Stimulated activated CD8-positive, alpha-beta memory T cell treated with anti-CD3 and anti-CD28 coated beads, Interleukin-12 subunit alpha, Interleukin-12 subunit beta, amount 100 ng/mL, for 4 hours (primary cell): ENCODE measurements at regions not wholly inside any gene's neighbourhood (a gene's known extent, or its start where the extent isn't known, plus 50 kb on each side); places are given as distances from the start of the nearest gene placed in this dataset.

Experiments
- DNase-seq: peaks from one replicate; pipeline ENCODE4 v3.0.0-alpha.2; 2020; ENCODE audit warnings: low read depth

DNA sequence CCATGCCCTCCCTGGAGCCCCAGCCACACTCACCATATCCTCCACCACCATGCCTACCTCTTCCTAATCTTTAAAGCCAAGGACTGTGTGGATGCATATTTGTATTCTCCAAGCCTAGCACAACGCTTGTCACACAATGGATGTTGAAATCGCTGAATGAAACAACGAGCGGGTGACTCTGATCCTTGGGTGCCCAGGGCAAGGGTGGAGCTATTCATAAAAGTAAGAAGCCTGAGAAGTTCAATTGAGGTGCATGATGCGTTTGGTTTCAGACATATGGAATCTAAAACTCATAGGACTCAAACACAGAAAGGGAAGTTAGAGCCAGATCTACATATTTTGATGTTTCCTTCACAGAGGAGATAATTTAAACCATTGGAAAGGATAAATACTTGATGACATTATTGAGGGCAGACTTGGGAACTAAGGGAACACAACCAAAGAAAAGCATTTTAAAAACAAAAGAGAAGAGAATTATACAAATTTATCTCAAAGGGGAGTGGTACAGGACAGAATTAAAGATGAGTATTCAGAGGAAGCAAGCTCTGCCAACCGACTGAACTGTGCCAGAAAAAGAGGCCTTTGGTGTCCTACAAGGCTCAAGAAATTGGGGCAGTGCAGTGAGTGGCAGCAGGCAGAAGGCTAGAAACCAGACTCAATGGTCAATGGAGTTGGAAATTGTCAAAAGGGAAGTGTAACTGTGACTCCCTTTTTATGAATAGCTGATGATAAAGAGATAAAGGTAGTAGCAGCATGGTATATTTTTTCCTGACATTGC, 200.6 kb upstream of the NCKAP5 start:
- DNase-seq = no peak

DNA sequence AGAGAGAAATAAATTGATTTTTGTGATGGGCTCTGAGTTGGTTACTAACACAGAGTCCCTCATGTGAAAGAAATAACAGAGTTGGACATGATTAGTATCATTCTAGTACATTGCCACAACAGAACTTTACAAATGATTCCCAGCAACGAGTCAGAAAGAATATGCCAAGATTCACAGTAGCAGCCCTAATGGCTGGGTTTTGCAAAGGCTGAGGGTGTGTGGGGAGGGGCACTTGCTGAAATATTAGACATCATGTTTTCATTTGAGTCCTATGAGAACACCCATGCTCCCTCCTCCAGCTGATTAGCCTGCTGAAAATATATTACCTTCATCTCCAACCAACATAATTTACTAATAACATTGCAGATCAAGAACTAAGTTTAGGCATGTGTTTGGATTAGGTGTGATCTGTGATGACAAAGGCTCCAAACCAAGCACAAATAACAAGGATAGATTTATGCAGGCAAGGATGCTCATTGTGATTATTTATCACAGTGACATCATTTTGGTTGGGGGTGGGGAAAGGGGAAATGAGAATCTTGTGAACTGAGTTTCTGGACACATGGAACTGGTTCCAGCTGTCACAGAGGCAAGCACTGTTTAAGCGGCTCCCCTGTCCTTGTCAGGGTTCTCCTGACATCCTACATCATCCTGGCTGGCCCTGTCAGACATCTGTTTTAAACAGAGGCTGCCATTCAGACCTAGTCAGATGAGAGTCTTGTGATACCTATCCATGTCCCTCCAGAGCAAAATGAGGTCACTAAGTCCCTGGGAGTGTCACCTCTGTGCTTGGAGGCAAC, 205.8 kb upstream of the NCKAP5 start:
- no peak for DNase-seq

DNA sequence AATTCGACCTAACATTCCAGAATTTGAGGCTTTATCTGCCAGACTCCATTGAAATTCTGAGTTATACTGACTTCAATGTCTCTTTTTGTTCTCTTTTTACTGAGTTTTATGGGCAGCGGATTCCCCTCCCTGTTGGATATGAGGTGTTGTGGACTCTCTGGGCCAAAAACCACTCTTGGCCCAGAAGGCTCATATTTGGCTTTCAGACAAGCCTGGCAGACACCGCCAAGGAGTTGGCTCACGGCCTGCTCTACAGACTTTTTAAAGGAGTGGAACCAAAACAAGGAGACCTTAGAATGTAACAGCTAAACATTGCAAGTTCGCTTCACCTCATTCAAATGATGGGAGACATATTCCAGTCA, 206.4 kb upstream of the NCKAP5 start:
- no peak for DNase-seq

DNA sequence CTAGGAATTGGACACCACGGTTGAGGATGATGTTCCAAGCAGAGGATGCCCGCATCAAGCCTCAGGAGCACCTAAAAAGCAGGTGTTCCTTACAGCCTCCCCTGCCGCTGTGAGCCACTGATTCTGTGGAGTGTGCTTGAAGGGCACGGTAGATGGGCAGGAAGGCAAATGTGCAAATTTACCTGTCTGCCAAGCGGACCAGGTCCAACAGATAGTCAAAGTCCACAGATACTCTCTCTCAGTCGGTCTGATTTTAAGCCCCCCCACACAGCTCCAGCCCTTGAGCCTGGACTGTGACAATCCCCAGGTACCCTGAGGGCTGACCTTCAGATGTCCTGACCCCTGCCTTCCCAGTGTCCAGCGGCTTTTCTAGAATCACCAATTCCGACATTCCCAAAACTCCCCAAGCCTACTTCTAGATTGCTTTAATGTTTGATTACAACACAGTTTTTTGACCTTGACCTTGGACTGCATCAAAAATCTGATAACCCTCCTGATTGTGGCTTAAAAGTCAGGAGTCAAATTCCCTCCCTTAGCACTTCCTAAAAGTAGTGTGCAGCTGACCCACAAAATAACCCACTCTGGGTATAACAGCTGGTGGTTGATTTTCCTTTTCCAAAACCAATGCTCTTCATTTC, 208.8 kb upstream of the NCKAP5 start:
- no peak for DNase-seq

DNA sequence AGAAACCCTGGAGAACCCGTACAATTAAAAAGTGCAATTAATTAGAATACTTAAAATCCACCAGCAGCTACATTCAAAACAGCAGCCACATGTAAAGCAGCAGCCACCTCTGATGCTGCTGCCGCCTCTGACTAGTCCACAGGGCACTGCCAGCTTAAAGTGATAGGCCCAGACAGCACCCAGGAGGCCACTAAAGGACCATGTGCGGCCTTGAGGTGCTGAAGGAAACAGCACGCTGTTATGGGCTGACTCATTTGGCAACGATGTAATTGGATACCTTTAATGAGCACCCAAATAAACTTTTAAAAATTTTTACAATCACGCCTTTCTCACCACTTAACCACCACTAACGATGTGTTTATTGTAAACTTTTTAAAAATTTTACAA, 209.3 kb upstream of the NCKAP5 start:
- DNase-seq = no peak

DNA sequence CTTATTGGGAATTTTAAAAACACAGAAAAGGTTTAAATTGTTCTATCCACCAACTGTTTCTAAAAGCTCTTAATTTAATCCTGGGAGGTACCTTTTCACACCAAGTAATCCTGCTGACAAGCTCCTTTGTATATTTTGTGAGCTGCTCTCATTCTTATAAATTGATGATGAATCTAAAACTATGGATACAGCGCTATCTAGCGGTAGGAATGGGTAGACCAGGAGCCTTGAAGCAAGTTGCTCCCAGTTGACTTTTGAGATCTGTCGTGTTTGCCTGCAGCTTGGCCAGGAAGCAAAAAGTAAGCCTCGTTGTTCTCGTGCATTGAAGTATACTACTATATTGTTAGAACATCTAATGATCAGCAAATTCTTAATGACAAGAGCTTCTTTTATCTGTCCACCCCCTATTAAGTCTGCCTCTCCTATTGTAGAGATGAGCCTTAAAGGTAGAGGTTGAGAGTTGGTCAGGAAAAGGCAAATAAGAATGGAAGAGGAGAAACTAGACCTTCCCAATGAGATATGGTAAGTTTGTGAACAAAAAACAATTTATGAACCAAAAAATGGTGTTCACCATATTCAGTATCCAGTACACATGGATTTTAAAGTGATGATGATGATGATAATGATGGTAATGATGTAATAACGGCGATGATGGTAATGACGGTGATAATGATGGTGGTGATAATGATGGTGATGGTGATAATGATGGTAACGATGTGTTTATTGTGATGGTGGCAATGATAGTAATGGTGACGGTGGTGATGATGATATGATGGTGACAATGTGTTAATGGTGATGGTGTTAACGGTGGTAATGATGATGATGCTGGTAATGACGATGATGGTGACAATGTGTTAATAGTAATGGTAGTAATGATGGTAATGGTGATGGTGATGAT, 212.1 kb upstream of the NCKAP5 start:
- no peak for DNase-seq

DNA sequence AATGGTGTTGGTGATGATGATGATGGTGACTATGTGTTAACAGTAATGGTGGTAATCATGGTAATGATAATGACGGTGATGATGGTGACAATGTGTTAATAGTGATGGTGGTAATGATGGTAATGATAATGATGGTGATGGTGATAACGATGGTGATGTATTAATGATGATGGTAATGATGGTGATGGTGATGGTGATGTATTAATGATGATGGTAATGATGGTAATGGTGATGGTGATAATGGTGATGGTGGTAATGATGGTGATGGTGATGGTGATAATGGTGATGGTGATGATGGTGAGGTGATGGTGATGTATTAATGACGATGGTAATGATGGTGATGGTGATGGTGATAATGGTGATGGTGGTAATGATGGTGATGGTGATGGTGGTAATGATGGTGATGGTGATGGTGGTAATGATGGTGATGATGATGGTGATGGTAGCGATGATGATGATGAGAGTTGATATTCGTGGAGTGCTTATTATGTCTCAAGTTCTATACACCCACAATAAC, 212.8 kb upstream of the NCKAP5 start:
- no peak for DNase-seq

DNA sequence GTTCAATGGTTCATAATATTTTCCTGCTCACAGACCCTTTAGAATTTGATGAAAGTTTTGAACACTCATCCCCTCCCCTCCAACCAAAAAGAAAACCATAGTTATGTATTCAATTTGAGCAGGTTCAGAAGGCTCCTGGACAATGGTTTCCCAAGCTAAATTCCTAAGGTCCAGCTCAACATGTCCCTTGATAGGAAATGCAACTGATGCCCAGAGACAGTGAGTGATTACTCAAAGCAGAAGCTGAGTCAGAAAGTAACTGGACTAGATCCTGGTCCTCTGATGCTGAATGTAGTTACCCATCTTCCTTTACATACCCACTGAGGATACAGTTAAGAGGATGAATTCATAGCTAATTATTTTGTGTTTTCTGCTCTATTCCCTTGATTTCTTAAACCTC, 218.9 kb upstream of the NCKAP5 start:
- DNase-seq = no peak

DNA sequence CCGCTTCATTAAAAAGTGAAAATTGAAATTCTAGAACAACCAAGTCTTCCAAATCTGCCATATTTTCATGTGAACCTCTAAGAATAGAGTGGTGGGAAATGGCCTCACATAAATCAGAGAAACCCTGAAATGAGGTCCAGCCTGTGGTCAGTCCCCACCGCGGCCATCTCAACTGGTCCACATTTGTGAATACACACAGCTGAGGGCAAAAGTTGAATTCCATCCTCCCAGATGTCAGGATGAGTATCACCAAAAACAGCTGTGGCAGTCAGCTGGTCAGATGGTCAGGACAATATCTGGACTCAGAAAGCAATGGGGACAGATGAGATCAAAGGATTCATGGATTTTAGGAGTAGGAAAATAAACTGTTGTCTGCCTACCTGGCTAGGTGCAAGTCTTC, 219.4 kb upstream of the NCKAP5 start:
- no peak for DNase-seq

DNA sequence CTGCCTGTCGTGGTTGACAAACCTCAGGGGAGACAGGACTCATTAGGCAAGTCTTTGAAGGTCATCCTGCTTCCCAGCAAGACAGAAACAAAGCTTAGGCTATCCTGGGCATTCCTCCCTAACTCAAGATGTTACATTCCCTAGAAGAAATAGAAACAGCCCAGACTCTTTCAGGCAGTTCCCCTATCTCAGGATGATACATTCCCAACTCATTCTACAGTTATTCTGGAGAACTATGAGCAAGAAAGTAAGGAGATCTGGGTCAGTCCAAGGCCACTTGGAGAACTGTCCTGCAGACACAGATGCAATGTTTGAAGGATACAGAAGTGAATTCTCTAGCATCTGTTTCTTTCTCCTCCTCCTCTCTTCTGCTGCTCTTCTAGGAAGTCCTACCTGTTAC, 220.1 kb upstream of the NCKAP5 start:
- no peak for DNase-seq

DNA sequence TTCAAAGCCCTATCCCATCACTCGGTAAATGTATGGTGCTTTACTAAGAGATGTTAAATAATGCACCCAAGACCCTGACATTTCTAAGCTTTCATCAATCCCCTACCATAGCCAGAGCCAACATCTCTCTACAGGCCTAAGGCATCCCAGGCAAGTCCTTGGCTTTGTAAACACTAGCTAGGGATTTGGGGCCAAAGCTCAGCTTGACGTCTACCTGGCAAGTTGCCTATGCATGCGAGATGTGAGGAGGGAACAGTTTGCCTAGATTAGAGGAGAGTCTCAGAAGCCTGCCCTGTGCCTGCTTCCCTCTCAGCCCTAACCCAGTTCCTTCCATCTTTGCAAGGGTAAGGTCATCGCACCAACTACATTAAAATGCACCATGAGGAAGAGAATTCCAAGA, 221.5 kb upstream of the NCKAP5 start:
- no peak for DNase-seq

DNA sequence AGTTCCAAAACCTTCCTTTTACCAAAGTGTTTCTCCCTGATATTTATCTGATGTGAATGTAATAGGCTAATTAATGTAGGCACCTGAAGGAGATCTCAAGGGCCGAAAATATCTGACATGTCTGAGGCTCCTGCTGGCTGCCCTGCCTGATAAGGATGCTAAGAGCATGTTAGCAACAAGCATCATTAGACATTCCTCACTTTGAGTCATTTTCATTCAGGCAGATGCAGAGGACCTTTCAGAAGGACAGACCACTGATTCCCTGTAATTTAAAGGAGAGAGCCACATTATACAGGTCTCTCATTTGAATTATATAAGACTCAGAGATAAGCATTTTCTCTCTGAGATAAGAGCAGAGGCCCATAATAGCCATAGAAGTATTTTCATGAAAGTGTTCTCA, 222.4 kb upstream of the NCKAP5 start:
- no peak for DNase-seq

DNA sequence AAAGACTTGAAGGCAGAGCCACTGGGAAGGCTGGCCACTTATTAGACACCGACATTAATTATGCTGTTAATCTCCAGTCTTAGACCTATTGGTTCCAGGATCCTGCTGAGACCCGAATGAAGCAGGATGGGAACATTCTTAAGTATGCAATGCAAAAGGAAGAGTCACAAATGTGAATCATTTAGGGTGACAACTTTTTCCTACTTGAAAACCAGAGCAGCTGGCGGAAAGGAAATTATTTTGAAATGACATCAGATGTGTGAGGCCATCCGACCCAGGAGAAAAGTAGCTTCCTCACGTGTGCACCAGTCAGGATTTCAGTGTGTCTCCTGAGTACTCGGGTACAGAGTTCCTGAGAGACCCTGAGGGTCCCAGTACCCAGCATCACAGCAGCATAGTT, 222.9 kb upstream of the NCKAP5 start:
- DNase-seq = no peak

DNA sequence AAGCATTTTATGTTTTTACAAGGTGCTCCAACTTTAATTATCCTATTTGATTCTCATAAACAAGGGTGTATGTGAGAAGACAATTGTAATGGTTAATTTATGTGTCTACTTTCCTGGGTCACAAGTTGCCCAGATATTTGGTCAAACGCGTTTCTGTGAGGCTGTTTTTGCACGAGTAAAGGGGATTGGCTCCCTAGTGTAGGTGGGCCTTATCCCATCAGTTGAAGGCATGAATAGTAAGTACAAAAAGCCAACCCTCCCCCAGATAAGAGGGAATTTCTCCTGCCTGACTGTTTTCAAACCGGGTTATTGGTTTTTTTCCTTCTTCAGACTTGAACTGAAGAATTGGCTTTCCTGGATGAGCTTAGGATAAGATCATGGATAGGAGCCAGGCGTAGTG, 224.0 kb upstream of the NCKAP5 start:
- DNase-seq = no peak

DNA sequence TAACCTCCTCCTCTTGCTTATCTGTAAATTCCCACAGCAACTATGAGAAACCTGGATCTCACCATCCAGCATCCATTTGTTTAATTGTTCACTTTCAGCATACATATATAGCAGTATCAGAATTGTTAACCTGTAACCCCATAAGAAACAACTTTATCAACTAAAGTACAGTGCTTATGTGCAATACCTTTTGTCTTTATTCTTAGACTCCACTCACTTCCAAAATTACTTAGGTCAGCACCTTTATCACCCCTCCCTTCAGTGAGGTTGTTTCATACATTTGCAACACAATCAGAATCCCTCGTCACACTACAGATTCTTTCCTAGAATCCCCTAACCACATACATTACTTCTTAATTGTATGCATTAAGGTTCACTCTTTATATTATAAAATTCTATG, 225.9 kb upstream of the NCKAP5 start:
- no peak for DNase-seq

DNA sequence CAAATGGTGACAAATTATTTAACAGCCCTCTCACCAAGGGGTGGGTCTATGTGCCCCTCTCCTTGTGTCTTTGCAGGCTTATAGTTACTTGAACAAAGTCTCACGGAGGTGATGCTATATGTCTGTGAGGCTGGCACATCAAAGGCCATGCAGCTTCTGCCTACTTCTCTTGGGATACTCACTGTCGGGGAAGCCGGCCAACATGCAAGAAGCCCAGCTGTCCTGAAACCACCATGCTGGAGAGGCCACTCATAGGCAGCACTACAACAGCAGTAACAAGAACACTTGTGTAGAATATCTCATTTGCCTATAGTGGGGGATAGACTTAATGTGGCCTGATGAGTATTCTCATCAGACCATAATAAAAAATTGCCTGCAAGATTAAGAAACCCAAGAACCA, 233.7 kb upstream of the NCKAP5 start:
- no peak for DNase-seq

DNA sequence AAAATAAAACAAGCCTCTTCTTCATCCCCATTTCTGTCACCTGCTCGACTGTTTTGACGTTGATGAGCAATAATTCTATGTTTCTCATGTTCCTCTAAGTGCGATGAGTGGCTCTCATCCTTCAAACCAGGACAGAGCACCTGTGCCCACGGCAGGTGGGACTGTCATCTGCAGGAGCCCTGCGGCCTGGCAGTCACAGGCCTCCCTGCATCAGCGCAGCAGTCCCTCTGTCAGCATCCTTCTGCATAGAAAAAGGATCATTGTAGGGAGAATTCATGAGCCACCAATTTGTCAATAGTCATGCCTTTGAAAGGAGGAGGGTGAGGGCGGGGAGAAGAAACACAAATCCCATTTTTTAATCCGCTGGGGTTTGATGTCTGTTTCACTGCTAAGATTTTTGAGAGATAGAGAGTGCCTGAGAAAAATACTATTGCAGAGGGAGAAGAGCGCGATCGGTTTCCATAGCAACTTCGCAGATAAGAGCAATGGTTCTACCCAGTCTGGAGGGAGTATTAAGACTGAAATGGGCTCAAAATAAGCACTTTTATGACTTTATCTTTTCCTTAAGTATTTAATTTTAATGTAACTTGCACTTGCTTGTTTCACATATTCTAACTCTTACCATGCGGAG, 234.3 kb upstream of the NCKAP5 start:
- DNase-seq = no peak

DNA sequence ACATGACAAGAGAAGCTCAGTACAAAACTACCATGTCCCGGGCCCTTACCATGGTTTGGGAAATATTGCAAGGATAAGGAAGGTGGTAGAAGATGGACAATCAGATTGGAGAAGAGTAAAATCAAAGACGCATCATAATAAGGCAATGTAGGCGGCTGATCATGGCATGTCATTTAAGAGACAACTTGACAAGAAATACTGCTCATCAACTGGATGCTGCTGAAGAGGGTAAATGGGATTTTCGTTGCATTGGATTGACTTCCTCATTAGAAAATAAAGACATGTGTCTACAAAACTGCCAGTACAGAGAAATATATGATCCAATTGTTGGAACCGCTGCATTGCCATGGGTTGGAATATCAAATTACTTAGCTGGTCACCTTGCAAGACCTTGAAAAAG, 238.3 kb upstream of the NCKAP5 start:
- DNase-seq = no peak

DNA sequence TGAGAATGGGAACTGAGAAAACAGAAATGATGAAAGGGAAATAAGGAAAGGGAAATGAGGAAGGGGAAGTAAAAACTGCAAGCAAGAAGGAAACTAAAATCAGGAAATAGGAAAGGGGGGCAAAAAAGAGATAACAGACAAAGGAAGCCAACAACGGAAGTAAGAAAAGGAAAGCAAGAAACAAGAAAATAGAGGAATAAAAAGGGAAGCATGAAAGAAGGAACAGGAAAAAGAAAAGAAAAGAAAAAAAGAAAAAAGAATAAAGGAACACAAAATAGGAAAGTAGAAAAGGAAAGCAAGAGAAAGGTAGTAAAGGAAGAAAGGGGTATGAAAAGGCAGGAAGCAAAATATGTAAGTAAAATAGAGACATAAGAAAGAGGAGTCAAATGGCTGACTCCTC, 241.2 kb upstream of the NCKAP5 start:
- no peak for DNase-seq

DNA sequence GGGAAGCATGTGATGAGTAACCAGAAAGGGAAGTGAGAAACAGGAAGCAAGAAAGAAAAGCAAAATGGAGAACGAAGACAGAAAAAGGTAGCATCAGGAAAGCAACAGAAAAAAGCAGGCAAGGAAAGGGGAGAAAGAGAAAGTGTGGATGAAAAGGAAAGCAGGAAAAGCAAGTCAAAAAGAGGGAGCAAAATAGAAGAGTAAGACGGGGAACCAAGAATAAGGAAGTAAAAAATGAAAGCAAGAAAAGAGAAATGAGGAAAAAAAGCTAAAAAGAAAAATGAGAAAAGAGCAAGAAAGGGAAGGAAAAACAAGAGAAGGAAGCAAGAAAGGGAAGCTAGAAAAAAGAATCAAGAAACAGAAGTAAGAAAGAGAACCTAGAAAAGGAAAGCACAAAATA, 242.3 kb upstream of the NCKAP5 start:
- DNase-seq = no peak

DNA sequence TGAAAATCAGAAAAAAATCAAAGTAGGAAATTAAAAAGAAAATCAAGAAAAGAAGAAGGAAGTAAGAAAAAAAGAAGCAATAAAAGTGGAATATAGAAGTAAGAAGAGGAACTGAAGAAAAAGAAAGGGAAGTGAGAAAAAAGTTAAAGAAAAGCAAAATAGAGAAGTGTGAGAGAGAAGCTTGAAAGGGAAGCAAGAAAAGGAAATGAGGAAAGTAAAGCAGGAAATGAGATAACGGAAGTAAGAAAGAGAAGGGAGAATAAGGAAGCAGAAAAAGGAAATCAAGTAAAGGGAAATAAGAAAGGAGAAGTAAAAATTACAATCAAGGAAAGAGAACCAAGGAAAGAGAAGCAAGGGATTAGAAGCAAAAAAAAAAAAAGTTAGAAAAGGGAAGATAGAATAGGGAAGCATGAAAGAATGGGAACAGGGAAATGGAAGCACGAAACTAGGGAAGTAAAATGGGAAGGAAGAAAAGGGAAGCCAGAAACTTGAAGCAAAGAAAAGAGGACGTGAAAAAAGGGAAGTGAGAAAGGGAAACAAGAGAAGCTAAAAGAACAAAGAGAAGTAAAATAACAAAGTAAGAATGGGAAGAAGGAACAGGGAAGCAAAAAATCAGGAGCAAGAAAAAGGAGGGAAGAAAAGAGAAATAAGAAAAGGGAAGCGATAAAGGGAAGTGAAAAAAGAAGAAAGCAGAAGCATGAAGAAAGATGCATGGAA, 243.3 kb upstream of the NCKAP5 start:
- DNase-seq = no peak
